Epithelial cell of proximal tubule (primary cell): ENCODE measurements at regions not wholly inside any gene's neighbourhood (a gene's known extent, or its start where the extent isn't known, plus 50 kb on each side); places are given as distances from the start of the nearest gene placed in this dataset.

Source experiments
- DNase-seq: peaks from one replicate; pipeline ENCODE4 v3.0.0-alpha.2; 2011; ENCODE audit warnings: low read depth
- H3K4me3 ChIP-seq: 2 replicates; pipeline ENCODE4 v1.5.1; 2011; ENCODE audit warnings: low read depth, mild to moderate bottlenecking, low read length
- CTCF ChIP-seq: conservative IDR thresholded peaks from 2 replicates; pipeline ENCODE4 v1.5.1; 2012; ENCODE audit warnings: low read depth, mild to moderate bottlenecking, low read length

GRCh38 chr2:75340560-75340959, 141.2 kb upstream of the TACR1 start:
- no peak for DNase-seq
- H3K4me3 ChIP-seq, result no peak overlapping the region
- TF ChIP-seq CTCF, result no peak

DNA sequence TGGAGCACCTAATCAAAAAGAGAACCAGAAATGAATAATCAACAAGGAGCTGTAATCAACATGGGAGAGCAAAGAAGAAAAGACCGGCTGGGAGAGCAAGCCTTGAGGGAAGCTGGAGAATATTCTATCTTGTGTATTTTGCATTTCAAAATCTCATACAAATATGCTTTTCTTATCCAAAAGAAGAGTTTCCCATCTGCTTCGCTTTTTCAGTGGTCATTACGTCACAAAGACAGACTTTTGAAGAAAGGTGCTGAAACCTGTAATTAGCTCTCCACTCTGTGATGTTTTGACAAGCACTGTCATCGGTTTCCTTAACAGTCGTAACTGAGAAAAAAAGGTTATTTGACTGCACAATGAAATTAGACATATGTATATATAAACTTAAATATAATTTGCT, 139.1 kb upstream of the TACR1 start:
- no peak overlapping the region for H3K4me3 ChIP-seq
- no peak for DNase-seq
- no peak for TF ChIP-seq CTCF

- no peak for DNase-seq
- TF ChIP-seq CTCF, result no peak
- no peak overlapping the region for H3K4me3 ChIP-seq
These were observed 138.3 kb upstream of the TACR1 start for GRCh38 chr2:75337619-75338018.

GRCh38 chr2:75337016-75337415, 137.7 kb upstream of the TACR1 start:
- no peak for TF ChIP-seq CTCF
- no peak overlapping the region for H3K4me3 ChIP-seq
- DNase-seq, result no peak

- no peak for DNase-seq
- TF ChIP-seq CTCF, result no peak
- H3K4me3 ChIP-seq, result no peak overlapping the region
These were observed 137.1 kb upstream of the TACR1 start for GRCh38 chr2:75336451-75336850.

DNA sequence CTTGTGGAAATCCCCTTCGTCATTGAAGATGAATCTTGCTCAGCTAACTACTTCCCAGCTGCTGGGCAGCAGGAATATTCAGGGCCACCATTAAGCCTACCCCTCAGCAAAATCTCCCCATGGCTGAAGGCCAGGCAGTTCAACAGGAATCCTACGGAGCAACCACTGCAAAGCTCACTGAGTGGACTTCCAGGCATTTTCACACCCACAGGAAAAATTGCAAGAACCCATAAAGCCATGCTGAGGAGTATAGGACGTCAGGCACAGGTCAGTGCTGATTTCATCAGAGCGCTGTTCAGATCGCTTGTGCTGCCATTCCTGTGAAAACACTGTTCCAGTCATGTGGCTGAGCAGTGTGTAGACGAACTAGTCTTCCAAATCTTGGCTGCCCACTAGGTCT, 134.8 kb upstream of the TACR1 start:
- no peak for DNase-seq
- no peak for TF ChIP-seq CTCF
- H3K4me3 ChIP-seq, result no peak overlapping the region

- DNase-seq, result no peak
- no peak overlapping the region for H3K4me3 ChIP-seq
- TF ChIP-seq CTCF, result no peak
These were observed 134.3 kb upstream of the TACR1 start for GRCh38 chr2:75333646-75334045.
